GM23338 (cell line): ENCODE measurements at regions not wholly inside any gene's neighbourhood (a gene's known extent, or its start where the extent isn't known, plus 50 kb on each side); places are given as distances from the start of the nearest gene placed in this dataset.

Source experiments
- ATAC-seq: fragments of 200-7000 bp; cut with Tn5 transposase; 3 replicates; pipeline ENCODE4 v1.9.1; 2020
- DNase-seq: peaks from one replicate; pipeline ENCODE4 v3.0.0-alpha.2; 2015; ENCODE audit warnings: low spot score
- H2AFZ ChIP-seq: fragments of 200-600 bp; sonication (generic); 2 replicates; pipeline ENCODE4 v1.8.0; 2016; ENCODE audit warnings: antibody characterized with exemption, mild to moderate bottlenecking, moderate library complexity
- H3F3A ChIP-seq: fragments of 200-600 bp; sonication (generic); replicated peaks from 2 replicates; pipeline ENCODE4 v1.8.0; 2017; ENCODE audit warnings: antibody characterized with exemption, mixed run types, low read depth
- H3K27ac ChIP-seq: fragments of 200-600 bp; sonication (generic); 2 replicates; pipeline ENCODE4 v1.6.1; 2016; ENCODE audit warnings: low read depth
- H3K27me3 ChIP-seq: fragments of 200-600 bp; sonication (generic); 2 replicates; pipeline ENCODE4 v1.8.0; 2016; ENCODE audit warnings: mild to moderate bottlenecking, mixed run types, moderate library complexity; ENCODE audit not compliant: insufficient read depth
- H3K36me3 ChIP-seq: fragments of 200-600 bp; sonication (generic); 2 replicates; pipeline ENCODE4 v1.8.0; 2016; ENCODE audit warnings: mild to moderate bottlenecking; ENCODE audit not compliant: insufficient read depth
- H3K4me1 ChIP-seq: fragments of 200-600 bp; sonication (generic); 2 replicates; pipeline ENCODE4 v1.8.0; 2016; ENCODE audit warnings: mild to moderate bottlenecking, moderate library complexity; ENCODE audit not compliant: insufficient read depth
- H3K4me2 ChIP-seq: fragments of 200-600 bp; sonication (generic); 2 replicates; pipeline ENCODE4 v1.7.1; 2017; ENCODE audit warnings: mixed run types
- H3K4me3 ChIP-seq: fragments of 200-600 bp; sonication (generic); 2 replicates; pipeline ENCODE4 v1.6.1; 2016; ENCODE audit warnings: mixed run types
- H3K79me2 ChIP-seq: fragments of 200-600 bp; sonication (generic); replicated peaks from 2 replicates; pipeline ENCODE4 v1.8.0; 2017; ENCODE audit warnings: mild to moderate bottlenecking; ENCODE audit not compliant: insufficient read depth
- H3K9me2 ChIP-seq: fragments of 200-600 bp; sonication (generic); 2 replicates; pipeline ENCODE4 v1.8.0; 2017; ENCODE audit not compliant: insufficient read depth
- H4K20me1 ChIP-seq: fragments of 200-600 bp; sonication (generic); replicated peaks from 2 replicates; pipeline ENCODE4 v1.8.0; 2017; ENCODE audit warnings: mild to moderate bottlenecking; ENCODE audit not compliant: insufficient read depth
- H3K27ac Mint-ChIP-seq: 2 replicates; pipeline ENCODE4 v1.8.0; 2020; ENCODE audit warnings: inconsistent platforms, mild to moderate bottlenecking, moderate library complexity, mixed read lengths
- H3K27me3 Mint-ChIP-seq: 3 replicates; pipeline ENCODE4 v1.8.0; 2022; ENCODE audit warnings: low read depth, mild to moderate bottlenecking, moderate library complexity, mixed read lengths, inconsistent platforms; ENCODE audit not compliant: insufficient read depth, poor library complexity
- H3K36me3 Mint-ChIP-seq: 3 replicates; pipeline ENCODE4 v1.8.0; 2021; ENCODE audit warnings: low read depth, mild to moderate bottlenecking, inconsistent platforms, moderate library complexity, mixed read lengths
- H3K4me1 Mint-ChIP-seq: 3 replicates; pipeline ENCODE4 v1.8.0; 2020; ENCODE audit warnings: mild to moderate bottlenecking, inconsistent platforms, mixed read lengths
- H3K4me3 Mint-ChIP-seq: 3 replicates; pipeline ENCODE4 v1.8.0; 2021; ENCODE audit warnings: moderate library complexity, mild to moderate bottlenecking, inconsistent platforms, mixed read lengths
- H3K9me3 Mint-ChIP-seq: 3 replicates; pipeline ENCODE4 v1.8.0; 2020; ENCODE audit warnings: moderate library complexity, mild to moderate bottlenecking, inconsistent platforms, mixed read lengths
- EZH2 ChIP-seq: fragments of 200-600 bp; sonication (generic); IDR thresholded peaks from one replicate; pipeline ENCODE4 v1.8.0; 2017; ENCODE audit warnings: antibody characterized with exemption, mild to moderate bottlenecking, low read depth; ENCODE audit not compliant: unreplicated experiment
- EZH2phosphoT487 ChIP-seq: fragments of 200-600 bp; sonication (generic); IDR thresholded peaks from one replicate; pipeline ENCODE4 v1.8.1; 2018; ENCODE audit warnings: antibody characterized with exemption; ENCODE audit not compliant: unreplicated experiment
- JUNB ChIP-seq: IDR thresholded peaks from one replicate; pipeline ENCODE4 v1.6.1; 2016; ENCODE audit warnings: antibody characterized with exemption; ENCODE audit not compliant: unreplicated experiment
- NANOG ChIP-seq: IDR thresholded peaks from 2 replicates; pipeline ENCODE4 v1.6.1; 2016; ENCODE audit warnings: antibody characterized with exemption, borderline replicate concordance
- REST ChIP-seq: IDR thresholded peaks from one replicate; pipeline ENCODE4 v1.6.1; 2018; ENCODE audit warnings: antibody characterized with exemption; ENCODE audit not compliant: unreplicated experiment
- STAT1 ChIP-seq: IDR thresholded peaks from one replicate; pipeline ENCODE4 v1.6.1; 2016; ENCODE audit warnings: antibody characterized with exemption; ENCODE audit not compliant: unreplicated experiment
- ZNF331 ChIP-seq: fragments of 250-450 bp; sonication (Bioruptor Pico); IDR thresholded peaks from 2 replicates; pipeline ENCODE4 v1.5.0; 2020; ENCODE audit warnings: low read depth, mild to moderate bottlenecking, moderate library complexity
- TF ChIP-seq, protein P1 (sequence below): fragments of 250-450 bp; sonication (Bioruptor Pico); IDR thresholded peaks from 2 replicates; pipeline ENCODE4 v1.5.0; 2020; ENCODE audit warnings: mild to moderate bottlenecking, moderate library complexity
- TF ChIP-seq, protein P2 (sequence below): IDR thresholded peaks from 2 replicates; pipeline ENCODE4 v1.6.1; 2016; ENCODE audit warnings: antibody characterized with exemption

GRCh38 chr1:106889059-106889458, 167.4 kb upstream of the PRMT6 start:
- H3K4me1 Mint-ChIP-seq, result peaks cover 3% of the 10 kb centered on the region; the same call in 1 of the 3 replicates
- Histone ChIP-seq H3K4me1 (no peaks in the 10 kb centered on the region), H3K79me2 (no peaks in the 10 kb centered on the region), H3K4me3 (no peak overlapping the region), H4K20me1 (no peaks in the 10 kb centered on the region), H2AFZ (no peak overlapping the region; the same call in 1 of the 2 replicates), H3K4me2 (no peak overlapping the region), H3K27me3 (no peaks in the 10 kb centered on the region), H3K9me2 (no peaks in the 10 kb centered on the region), H3K27ac (no peak overlapping the region), H3F3A (no peaks in the 10 kb centered on the region), H3K36me3 (no peaks in the 10 kb centered on the region)
- ATAC-seq (peak; percentile 75), DNase-seq (peak; percentile 35)
- no peaks in the 10 kb centered on the region for H3K36me3 Mint-ChIP-seq
- peaks cover under 1% of the 10 kb centered on the region; the same call in 1 of the 3 replicates for H3K9me3 Mint-ChIP-seq
- TF ChIP-seq EZH2phosphoT487 (no peak), STAT1 (no peak), ZNF331 (CRISPR knock-in tag) (no peak), JUNB (no peak), NANOG (no peak)
- TF ChIP-seq, protein P1, sequence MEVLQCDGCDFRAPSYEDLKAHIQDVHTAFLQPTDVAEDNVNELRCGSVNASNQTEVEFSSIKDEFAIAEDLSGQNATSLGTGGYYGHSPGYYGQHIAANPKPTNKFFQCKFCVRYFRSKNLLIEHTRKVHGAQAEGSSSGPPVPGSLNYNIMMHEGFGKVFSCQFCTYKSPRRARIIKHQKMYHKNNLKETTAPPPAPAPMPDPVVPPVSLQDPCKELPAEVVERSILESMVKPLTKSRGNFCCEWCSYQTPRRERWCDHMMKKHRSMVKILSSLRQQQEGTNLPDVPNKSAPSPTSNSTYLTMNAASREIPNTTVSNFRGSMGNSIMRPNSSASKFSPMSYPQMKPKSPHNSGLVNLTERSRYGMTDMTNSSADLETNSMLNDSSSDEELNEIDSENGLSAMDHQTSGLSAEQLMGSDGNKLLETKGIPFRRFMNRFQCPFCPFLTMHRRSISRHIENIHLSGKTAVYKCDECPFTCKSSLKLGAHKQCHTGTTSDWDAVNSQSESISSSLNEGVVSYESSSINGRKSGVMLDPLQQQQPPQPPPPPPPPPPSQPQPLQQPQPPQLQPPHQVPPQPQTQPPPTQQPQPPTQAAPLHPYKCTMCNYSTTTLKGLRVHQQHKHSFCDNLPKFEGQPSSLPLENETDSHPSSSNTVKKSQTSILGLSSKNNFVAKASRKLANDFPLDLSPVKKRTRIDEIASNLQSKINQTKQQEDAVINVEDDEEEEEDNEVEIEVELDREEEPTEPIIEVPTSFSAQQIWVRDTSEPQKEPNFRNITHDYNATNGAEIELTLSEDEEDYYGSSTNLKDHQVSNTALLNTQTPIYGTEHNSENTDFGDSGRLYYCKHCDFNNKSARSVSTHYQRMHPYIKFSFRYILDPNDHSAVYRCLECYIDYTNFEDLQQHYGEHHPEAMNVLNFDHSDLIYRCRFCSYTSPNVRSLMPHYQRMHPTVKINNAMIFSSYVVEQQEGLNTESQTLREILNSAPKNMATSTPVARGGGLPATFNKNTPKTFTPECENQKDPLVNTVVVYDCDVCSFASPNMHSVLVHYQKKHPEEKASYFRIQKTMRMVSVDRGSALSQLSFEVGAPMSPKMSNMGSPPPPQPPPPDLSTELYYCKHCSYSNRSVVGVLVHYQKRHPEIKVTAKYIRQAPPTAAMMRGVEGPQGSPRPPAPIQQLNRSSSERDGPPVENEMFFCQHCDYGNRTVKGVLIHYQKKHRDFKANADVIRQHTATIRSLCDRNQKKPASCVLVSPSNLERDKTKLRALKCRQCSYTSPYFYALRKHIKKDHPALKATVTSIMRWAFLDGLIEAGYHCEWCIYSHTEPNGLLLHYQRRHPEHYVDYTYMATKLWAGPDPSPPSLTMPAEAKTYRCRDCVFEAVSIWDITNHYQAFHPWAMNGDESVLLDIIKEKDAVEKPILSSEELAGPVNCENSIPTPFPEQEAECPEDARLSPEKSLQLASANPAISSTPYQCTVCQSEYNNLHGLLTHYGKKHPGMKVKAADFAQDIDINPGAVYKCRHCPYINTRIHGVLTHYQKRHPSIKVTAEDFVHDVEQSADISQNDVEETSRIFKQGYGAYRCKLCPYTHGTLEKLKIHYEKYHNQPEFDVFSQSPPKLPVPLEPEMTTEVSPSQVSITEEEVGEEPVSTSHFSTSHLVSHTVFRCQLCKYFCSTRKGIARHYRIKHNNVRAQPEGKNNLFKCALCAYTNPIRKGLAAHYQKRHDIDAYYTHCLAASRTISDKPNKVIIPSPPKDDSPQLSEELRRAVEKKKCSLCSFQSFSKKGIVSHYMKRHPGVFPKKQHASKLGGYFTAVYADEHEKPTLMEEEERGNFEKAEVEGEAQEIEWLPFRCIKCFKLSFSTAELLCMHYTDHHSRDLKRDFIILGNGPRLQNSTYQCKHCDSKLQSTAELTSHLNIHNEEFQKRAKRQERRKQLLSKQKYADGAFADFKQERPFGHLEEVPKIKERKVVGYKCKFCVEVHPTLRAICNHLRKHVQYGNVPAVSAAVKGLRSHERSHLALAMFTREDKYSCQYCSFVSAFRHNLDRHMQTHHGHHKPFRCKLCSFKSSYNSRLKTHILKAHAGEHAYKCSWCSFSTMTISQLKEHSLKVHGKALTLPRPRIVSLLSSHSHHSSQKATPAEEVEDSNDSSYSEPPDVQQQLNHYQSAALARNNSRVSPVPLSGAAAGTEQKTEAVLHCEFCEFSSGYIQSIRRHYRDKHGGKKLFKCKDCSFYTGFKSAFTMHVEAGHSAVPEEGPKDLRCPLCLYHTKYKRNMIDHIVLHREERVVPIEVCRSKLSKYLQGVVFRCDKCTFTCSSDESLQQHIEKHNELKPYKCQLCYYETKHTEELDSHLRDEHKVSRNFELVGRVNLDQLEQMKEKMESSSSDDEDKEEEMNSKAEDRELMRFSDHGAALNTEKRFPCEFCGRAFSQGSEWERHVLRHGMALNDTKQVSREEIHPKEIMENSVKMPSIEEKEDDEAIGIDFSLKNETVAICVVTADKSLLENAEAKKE, result no peak
- no peaks in the 10 kb centered on the region for H3K27me3 Mint-ChIP-seq
- peak overlapping the region; percentile 76; the same call in 1 of the 2 replicates for H3K27ac Mint-ChIP-seq
- no peak overlapping the region for H3K4me3 Mint-ChIP-seq

- H3K79me2 ChIP-seq, result no peaks in the 10 kb centered on the region
- H3K9me2 ChIP-seq, result no peaks in the 10 kb centered on the region
- H3F3A ChIP-seq, result no peaks in the 10 kb centered on the region
- no peak overlapping the region for H3K4me2 ChIP-seq
- Mint-ChIP-seq H3K27ac (no peak overlapping the region), H3K27me3 (no peaks in the 10 kb centered on the region), H3K9me3 (no peaks in the 10 kb centered on the region), H3K4me3 (no peak overlapping the region), H3K4me1 (peaks cover 3% of the 10 kb centered on the region; the same call in 1 of the 3 replicates), H3K36me3 (no peaks in the 10 kb centered on the region)
- DNase-seq (no peak), ATAC-seq (no peak)
- no peak overlapping the region for H3K4me3 ChIP-seq
- H3K4me1 ChIP-seq, result no peaks in the 10 kb centered on the region
- no peaks in the 10 kb centered on the region for H3K36me3 ChIP-seq
- H3K27ac ChIP-seq, result no peak overlapping the region
- H4K20me1 ChIP-seq, result no peaks in the 10 kb centered on the region
- no peaks in the 10 kb centered on the region for H3K27me3 ChIP-seq
- H2AFZ ChIP-seq, result no peak overlapping the region; the same call in none of the 2 replicates
- TF ChIP-seq EZH2phosphoT487, result no peak
- no peak for TF ChIP-seq REST
- TF ChIP-seq STAT1, result no peak
- no peak for TF ChIP-seq EZH2
- TF ChIP-seq, protein P2, sequence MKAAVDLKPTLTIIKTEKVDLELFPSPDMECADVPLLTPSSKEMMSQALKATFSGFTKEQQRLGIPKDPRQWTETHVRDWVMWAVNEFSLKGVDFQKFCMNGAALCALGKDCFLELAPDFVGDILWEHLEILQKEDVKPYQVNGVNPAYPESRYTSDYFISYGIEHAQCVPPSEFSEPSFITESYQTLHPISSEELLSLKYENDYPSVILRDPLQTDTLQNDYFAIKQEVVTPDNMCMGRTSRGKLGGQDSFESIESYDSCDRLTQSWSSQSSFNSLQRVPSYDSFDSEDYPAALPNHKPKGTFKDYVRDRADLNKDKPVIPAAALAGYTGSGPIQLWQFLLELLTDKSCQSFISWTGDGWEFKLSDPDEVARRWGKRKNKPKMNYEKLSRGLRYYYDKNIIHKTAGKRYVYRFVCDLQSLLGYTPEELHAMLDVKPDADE, result no peak
- no peak for TF ChIP-seq ZNF331 (CRISPR knock-in tag)
Observed at GRCh38 chr1:106889583-106889982, 166.9 kb upstream of the PRMT6 start.
